GM21529 (cell line): ENCODE measurements at regions not wholly inside any gene's neighbourhood (a gene's known extent, or its start where the extent isn't known, plus 50 kb on each side); places are given as distances from the start of the nearest gene placed in this dataset.

Experiments used
- ATAC-seq: cut with Tn5 transposase; IDR thresholded peaks from one replicate; pipeline ENCODE4 v1.9.1; 2021; ENCODE audit not compliant: unreplicated experiment

GRCh38 chr5:92904021-92904420, 677.0 kb downstream of the NR2F1-AS1 start:
- no peak for ATAC-seq

DNA sequence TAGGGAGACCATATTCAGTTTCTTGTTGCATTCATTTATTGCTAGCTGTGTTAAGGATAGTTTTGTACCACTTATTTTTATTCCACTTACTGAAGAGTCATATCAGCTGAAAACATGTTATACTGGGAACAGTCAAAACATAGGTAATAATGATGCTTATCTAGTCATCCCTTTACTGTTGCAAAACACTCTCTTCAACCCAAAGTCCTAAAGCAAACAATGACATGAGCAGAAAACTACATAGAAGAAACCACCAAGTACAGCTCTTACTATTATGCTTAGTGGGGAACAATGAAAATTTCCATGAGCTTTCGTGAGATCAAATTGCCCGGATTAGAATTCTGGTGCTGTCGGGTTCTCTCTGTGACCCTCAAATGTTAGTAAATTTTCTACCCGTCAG, 681.4 kb downstream of the NR2F1-AS1 start:
- ATAC-seq = no peak

DNA sequence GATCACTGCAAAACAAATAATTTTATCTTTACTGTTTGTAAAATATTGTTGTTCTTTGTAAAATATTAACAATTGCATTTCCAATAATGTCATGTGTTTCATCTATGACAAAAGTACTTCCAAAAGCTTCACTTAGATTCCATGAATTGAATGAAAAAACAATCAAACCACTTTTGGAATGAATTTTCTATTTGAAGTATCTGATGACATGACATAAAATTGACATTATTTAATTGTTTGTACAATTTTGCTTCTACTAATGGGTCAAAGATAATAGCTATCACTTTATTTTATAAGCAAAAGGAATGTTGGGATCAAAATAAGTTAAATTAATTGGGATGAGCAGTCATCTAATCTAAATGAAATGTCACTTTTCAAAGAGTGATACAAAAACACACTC, 684.3 kb downstream of the NR2F1-AS1 start:
- ATAC-seq = no peak

DNA sequence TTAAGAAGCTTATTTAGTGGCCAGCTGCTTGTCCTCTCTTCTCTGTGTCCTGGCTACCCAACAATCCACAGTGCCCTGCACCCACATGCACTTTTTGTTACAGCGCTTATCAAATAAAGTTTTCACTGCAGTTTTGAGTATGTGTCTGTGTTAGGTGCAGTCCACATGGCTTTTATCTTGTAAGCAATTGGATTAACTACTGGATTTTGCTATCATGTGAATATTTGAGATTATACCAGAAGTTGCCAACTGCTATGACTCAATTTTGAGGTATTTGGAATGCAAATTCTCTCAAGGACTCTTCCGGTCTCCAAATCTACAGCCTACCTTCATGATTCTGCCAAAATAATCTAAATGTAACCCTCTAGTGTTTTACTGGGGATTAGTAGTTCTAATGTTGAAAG, 690.2 kb downstream of the NR2F1-AS1 start:
- no peak for ATAC-seq

DNA sequence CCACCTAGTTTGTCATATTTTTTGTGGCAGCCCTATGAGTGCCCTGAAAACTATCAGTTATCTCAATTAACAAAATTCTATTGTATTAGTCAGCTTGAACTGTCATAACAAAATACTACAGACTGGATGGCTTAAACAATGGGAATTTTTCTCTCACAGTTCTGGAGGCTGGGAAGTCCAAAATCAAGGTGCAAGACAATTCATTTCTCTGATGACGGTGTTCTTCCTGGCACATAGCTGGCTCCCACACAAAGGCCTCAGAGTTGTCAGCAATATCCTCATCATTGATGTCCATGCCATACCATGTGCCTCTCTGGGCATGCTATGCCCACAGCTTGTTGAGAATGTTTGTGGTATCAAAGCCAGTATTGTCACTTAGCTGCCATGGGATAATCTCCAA, 691.9 kb downstream of the NR2F1-AS1 start:
- no peak for ATAC-seq

GRCh38 chr5:92887254-92887653, 693.8 kb downstream of the NR2F1-AS1 start:
- no peak for ATAC-seq

DNA sequence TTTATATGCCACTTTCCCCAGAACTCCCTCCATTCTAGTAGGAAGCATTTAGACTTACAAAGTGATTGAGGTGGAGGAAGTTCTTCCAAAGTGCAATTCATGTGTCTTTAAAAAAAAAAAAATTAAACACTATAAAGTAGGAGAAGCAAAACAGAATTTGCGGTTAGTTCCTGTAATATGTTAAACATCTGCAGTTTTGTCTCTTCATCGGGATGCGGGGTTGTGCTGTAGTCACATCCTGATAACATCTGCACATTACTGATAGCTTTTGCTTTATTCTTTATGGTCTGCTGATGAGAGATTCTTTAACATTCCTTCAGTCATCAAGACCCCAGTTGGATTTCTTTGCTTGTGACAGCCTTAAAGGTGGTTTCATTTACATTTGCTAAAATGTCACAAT, 694.3 kb downstream of the NR2F1-AS1 start:
- no peak for ATAC-seq

DNA sequence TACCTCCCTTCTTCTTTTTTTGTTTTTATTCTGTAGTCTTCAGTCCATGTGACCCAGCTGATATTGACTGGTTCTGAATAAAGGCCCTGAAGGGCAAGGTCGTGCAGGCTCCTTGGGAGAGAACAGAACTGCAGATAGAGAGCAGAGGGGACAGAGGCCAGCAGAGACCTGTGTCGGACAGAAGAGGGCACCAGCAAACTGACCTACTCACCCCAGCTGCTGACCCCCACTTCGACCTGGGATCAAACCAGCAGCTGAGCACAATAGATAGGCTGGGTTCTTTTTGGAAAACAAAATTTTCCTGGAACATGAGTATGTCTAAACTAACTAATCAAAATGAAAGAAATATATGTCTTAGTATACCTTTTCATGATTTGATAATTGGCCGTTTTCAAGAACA, 695.1 kb downstream of the NR2F1-AS1 start:
- no peak for ATAC-seq

DNA sequence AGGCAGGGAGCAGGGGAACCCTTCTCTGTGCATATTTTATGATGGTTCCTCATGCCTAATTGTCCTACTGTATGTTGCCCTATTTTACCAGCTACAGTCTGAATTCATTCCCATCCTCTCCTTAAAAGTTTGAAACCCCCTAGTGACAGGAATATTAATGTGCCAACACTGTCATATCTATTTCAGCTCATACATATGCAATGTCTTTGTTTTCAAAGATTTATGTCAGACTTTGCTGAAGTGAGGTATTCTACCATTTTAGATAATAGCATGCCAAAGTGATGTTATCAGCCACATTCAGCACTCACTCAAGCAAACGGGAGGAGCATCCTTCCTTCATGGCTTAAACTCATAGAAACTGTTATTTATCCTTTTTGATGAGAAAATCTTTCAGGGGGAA, 696.5 kb downstream of the NR2F1-AS1 start:
- ATAC-seq = no peak

DNA sequence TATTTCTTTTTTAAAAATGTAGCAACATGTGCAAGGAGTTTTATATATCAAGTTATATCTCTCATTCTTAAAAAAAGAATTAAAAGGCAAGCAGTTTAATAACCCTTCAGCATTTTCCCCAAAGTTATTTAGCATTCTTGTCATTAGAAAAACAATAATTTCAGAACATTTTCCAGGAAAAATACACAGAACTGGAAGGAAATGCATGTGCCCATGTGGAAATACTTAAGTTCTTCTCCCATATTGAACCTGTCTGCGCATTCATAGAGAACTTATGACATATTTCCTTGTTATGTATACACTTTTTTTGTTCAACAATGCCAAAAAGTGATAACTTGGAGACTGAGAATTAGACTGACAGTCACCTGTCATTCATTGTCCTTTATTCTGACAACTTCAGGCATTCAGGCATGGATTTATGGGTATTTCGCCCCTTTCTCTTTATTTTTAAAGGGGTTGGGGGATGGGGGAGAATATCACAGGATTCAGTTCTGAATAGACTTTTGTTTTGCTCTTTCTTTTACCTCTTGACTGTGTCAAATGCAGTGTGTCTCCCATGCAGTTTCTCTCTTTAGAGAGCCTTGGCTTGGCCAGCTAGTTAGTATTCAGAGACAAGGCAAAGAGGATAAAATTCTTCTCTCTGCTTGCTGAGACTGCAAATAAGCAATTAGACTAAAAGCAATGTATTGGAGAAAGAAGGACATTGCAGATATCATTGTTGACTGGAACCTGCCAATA, 701.0 kb downstream of the NR2F1-AS1 start:
- no peak for ATAC-seq

DNA sequence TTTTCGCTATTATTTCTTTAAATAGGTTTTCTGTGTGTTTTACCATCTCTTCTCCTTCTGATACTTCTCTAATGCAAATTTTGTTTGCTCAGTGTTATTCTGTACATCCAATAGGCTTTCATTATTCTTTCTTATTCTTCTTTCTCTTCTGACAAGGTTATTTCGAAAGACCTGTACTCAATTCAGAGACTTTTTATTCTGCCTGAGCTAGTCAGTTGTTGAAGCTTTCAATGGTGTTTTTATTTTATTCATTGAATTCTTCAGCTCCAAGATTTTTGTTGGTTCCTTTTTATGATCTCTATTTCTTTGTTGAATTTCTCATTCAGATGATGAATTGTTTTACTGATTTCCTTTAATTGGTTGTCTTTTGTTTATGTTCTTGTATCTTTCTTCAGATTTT, 706.2 kb downstream of the NR2F1-AS1 start:
- no peak for ATAC-seq

GRCh38 chr5:92868442-92868841, 712.6 kb downstream of the NR2F1-AS1 start:
- no peak for ATAC-seq

DNA sequence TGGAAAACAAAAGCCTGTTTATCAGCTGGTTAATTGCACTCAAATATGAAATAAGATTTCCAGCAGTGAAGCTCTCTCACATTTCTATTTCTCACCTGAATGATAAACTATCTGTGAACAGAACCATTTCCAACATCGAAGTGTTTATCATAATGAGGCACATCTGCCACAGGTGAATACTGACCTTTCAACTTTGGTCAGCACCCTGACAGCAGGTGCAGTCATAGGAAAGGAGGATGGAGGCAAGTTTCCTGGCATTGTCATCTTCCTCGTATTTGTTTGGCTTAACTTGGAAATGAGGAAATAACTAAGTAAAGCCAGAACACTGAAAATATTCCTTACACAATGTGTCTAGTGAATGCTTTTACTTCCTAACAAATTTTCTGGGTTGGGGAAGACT, 716.4 kb downstream of the NR2F1-AS1 start:
- no peak for ATAC-seq

DNA sequence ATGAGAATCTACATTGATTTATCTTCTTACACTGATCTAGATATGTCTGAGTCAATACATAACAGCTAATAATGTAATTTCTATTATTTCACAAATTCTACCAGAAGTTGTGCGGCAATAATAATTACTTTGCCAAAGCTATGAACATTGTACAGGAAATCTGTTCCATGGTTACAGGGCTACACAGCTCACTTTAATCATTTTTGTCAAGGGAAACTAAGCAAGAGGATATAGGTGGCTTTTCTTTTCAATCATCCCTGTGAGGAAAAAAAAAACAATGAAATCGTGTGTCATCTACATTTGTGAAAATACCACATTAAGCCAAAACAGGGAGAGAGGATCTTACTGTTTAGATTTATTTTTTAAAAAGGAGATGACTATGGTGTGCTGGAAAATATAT, 717.4 kb downstream of the NR2F1-AS1 start:
- ATAC-seq = no peak

DNA sequence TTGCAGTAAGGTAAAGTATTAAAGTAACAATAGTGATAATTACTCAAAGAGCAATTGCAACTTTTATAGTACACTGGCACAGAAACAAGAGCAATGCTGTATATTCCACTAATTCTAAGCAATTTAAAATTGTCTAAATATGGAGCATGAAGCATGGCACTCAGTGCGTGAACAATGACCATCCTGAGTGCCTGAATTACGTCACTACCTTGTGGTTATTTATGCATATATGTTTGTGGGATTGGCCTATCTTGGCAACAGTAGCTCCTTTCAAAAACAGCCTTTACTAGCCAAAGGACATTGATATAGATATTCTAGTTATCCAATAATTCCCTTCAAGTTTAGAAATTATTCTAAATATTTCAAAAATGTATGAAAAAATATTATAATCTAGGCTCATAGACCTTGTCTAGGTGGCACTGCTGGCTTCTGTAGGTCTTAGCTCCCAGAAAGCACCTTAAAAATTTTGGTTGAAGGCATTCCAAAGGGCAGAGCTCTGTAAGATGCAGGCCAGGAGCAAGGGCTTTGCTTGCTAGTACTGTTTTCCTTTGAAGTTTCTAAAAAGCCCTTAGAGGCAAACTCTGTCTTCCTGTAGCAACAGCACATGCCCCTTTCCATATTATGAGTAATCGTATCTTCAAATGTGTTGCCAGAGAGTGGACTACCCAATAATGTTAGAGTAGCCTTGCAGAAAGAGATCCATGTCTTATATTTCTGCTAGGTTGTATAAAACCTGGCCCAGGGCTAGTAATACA, 719.3 kb downstream of the NR2F1-AS1 start:
- no peak for ATAC-seq

DNA sequence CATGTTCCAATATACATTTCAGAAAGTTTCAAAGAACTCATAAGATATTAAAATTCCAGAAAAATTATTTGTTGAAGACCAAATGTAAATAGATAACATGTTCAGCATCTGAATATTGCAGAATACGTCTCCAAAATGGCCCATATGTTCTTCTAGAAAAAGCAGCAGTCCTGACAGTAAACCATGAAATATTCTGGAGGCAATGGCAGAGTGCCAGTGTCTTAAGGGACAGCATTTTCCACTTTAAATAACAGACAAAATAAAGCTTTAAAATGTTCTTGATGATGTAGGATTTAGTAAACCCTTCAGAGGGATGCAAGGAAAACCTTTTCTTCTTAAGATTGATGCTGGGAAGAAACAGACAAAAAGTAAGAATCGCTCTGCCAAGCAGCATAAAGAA, 721.0 kb downstream of the NR2F1-AS1 start:
- no peak for ATAC-seq

- ATAC-seq = no peak
These were observed 728.8 kb downstream of the NR2F1-AS1 start for GRCh38 chr5:92852219-92852618.

GRCh38 chr5:92850886-92851285, 730.1 kb downstream of the NR2F1-AS1 start:
- ATAC-seq = no peak

- ATAC-seq = no peak
These were observed 731.3 kb downstream of the NR2F1-AS1 start for GRCh38 chr5:92849756-92850155.

DNA sequence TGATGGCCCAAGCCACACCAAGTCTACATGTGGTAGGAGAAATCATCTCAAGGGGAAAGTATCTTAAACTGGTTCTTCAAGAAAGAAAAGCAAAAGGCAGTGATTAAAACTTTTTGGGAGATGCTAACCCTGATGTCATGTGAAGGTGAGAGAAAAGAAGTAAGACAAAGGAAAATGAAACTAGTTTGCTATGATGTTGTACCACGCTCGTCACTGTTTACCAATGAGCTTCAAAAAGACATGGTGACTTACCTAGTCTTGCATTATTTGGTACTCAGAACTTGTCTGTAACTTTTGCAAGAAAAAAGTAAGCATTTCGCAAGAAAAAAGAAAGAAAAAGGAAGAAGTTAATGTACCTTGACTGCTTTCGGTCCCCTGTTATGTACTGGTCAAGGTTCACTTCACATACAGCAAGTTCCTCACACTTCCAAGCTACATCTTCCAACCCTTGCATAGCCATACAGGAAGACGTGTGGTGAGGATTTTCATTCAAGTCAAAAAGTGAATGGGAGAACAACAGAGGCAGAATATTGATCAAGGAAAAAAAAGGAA, 739.3 kb downstream of the NR2F1-AS1 start:
- no peak for ATAC-seq

- no peak for ATAC-seq
These were observed 742.8 kb downstream of the NR2F1-AS1 start for GRCh38 chr5:92838253-92838652.
